DOHH2 (cell line): ENCODE measurements at regions not wholly inside any gene's neighbourhood (a gene's known extent, or its start where the extent isn't known, plus 50 kb on each side); places are given as distances from the start of the nearest gene placed in this dataset.

Experiments
- H3F3A ChIP-seq: fragments of 200-600 bp; sonication (generic), shearing (Covaris generic); 2 replicates; pipeline ENCODE4 v1.6.0; 2016; ENCODE audit warnings: antibody characterized with exemption, mild to moderate bottlenecking; ENCODE audit not compliant: control insufficient read depth, insufficient read depth
- H3K27ac ChIP-seq: fragments of 200-600 bp; sonication (generic); 2 replicates; pipeline ENCODE4 v1.5.1; 2014; ENCODE audit warnings: low read depth, mild to moderate bottlenecking, low read length, moderate library complexity
- H3K27me3 ChIP-seq: fragments of 200-600 bp; sonication (generic); 2 replicates; pipeline ENCODE4 v1.6.1; 2014; ENCODE audit warnings: mild to moderate bottlenecking, low read length, mixed read lengths; ENCODE audit not compliant: control insufficient read depth
- H3K36me3 ChIP-seq: fragments of 200-600 bp; sonication (generic); 2 replicates; pipeline ENCODE4 v1.6.1; 2014; ENCODE audit warnings: mild to moderate bottlenecking, low read length, moderate library complexity, mixed read lengths; ENCODE audit not compliant: control insufficient read depth
- H3K4me1 ChIP-seq: fragments of 200-600 bp; sonication (generic); 2 replicates; pipeline ENCODE4 v1.6.1; 2014; ENCODE audit warnings: mild to moderate bottlenecking, low read length, mixed read lengths; ENCODE audit not compliant: control insufficient read depth
- H3K4me2 ChIP-seq: fragments of 200-600 bp; sonication (generic); 2 replicates; pipeline ENCODE4 v1.6.0; 2014; ENCODE audit warnings: mild to moderate bottlenecking, low read length, moderate library complexity
- H3K4me3 ChIP-seq: fragments of 200-600 bp; sonication (generic); 2 replicates; pipeline ENCODE4 v1.5.1; 2014; ENCODE audit warnings: mild to moderate bottlenecking, low read length, mixed read lengths
- H3K79me2 ChIP-seq: fragments of 200-600 bp; sonication (generic); 2 replicates; pipeline ENCODE4 v1.6.1; 2014; ENCODE audit warnings: mild to moderate bottlenecking, low read length, mixed read lengths; ENCODE audit not compliant: control insufficient read depth
- H3K9me2 ChIP-seq: fragments of 200-600 bp; sonication (generic); replicated peaks from 2 replicates; pipeline ENCODE4 v1.6.1; 2014; ENCODE audit warnings: mild to moderate bottlenecking, low read length, mixed read lengths; ENCODE audit not compliant: control insufficient read depth
- H3K9me3 ChIP-seq: fragments of 200-600 bp; sonication (generic); 2 replicates; pipeline ENCODE4 v1.6.1; 2014; ENCODE audit warnings: antibody characterized with exemption, low read length, mixed read lengths; ENCODE audit not compliant: control insufficient read depth, insufficient read depth
- H4K20me1 ChIP-seq: fragments of 200-600 bp; sonication (generic); 2 replicates; pipeline ENCODE4 v1.6.0; 2014; ENCODE audit warnings: low read depth, mild to moderate bottlenecking, antibody characterized with exemption, low read length, moderate library complexity; ENCODE audit not compliant: control insufficient read depth, insufficient read depth
- CTCF ChIP-seq: fragments of 200-600 bp; sonication (generic); IDR thresholded peaks from one replicate; pipeline ENCODE4 v1.5.1; 2014; ENCODE audit warnings: antibody characterized with exemption, mild to moderate bottlenecking, low read depth, low read length; ENCODE audit not compliant: poor library complexity, severe bottlenecking
- EZH2phosphoT487 ChIP-seq: fragments of 200-600 bp; sonication (generic); IDR thresholded peaks from 2 replicates; pipeline ENCODE4 v1.6.1; 2017; ENCODE audit warnings: borderline replicate concordance, mild to moderate bottlenecking, antibody characterized with exemption, low read length, moderate library complexity, mixed read lengths

- H3K4me2 ChIP-seq: no peak overlapping the region
- H3K9me2 ChIP-seq: no peaks in the 10 kb centered on the region
- no peak overlapping the region for H3K4me3 ChIP-seq
- no peaks in the 10 kb centered on the region for H4K20me1 ChIP-seq
- H3K27ac ChIP-seq: no peak overlapping the region
- no peaks in the 10 kb centered on the region for H3F3A ChIP-seq
- H3K9me3 ChIP-seq: no peaks in the 10 kb centered on the region
- no peaks in the 10 kb centered on the region for H3K79me2 ChIP-seq
- no peaks in the 10 kb centered on the region for H3K4me1 ChIP-seq
- no peaks in the 10 kb centered on the region for H3K36me3 ChIP-seq
- H3K27me3 ChIP-seq: peaks cover 8% of the 10 kb centered on the region; the same call in 1 of the 2 replicates
- TF ChIP-seq EZH2phosphoT487 (no peak), CTCF (no peak)
These were observed 118.2 kb downstream of the RPS12 start for GRCh38 chr6:132932588-132932987.

- no peaks in the 10 kb centered on the region for H3K36me3 ChIP-seq
- H3K4me3 ChIP-seq: no peak overlapping the region
- H3K27me3 ChIP-seq: peaks cover 6% of the 10 kb centered on the region; the same call in 1 of the 2 replicates
- H3K27ac ChIP-seq: no peak overlapping the region
- H3K4me2 ChIP-seq: no peak overlapping the region
- no peaks in the 10 kb centered on the region for H4K20me1 ChIP-seq
- H3F3A ChIP-seq: no peaks in the 10 kb centered on the region
- H3K9me2 ChIP-seq: no peaks in the 10 kb centered on the region
- TF ChIP-seq EZH2phosphoT487: no peak
- TF ChIP-seq CTCF: no peak
- no peaks in the 10 kb centered on the region for H3K9me3 ChIP-seq
- no peaks in the 10 kb centered on the region for H3K4me1 ChIP-seq
- no peaks in the 10 kb centered on the region for H3K79me2 ChIP-seq
These were observed 118.7 kb downstream of the RPS12 start for GRCh38 chr6:132933090-132933489.

- Histone ChIP-seq H3K36me3 (no peaks in the 10 kb centered on the region), H3K4me1 (no peaks in the 10 kb centered on the region), H3K27me3 (0 out of 2 replicates have a peak, but pooled peaks cover 6% of the 10 kb centered on the region), H3K27ac (no peak overlapping the region), H3K4me3 (no peak overlapping the region), H3K79me2 (no peaks in the 10 kb centered on the region), H3K9me2 (no peaks in the 10 kb centered on the region), H4K20me1 (no peaks in the 10 kb centered on the region), H3F3A (no peaks in the 10 kb centered on the region), H3K4me2 (no peak overlapping the region), H3K9me3 (no peaks in the 10 kb centered on the region)
- TF ChIP-seq EZH2phosphoT487 (no peak), CTCF (no peak)
These were observed 120.1 kb downstream of the RPS12 start for GRCh38 chr6:132934496-132934895.
